HG02588 (cell line): ENCODE measurements at regions not wholly inside any gene's neighbourhood (a gene's known extent, or its start where the extent isn't known, plus 50 kb on each side); places are given as distances from the start of the nearest gene placed in this dataset.
"Not testable (repeated sequence)": the region's sequence is repeated elsewhere in the genome, so short reads cannot be mapped to it uniquely, and the experiment has no call there.

Experiments
- ATAC-seq: cut with Tn5 transposase; IDR thresholded peaks from one replicate; pipeline ENCODE4 v1.9.1; 2021; ENCODE audit warnings: mild to moderate bottlenecking, moderate library complexity; ENCODE audit not compliant: unreplicated experiment

DNA sequence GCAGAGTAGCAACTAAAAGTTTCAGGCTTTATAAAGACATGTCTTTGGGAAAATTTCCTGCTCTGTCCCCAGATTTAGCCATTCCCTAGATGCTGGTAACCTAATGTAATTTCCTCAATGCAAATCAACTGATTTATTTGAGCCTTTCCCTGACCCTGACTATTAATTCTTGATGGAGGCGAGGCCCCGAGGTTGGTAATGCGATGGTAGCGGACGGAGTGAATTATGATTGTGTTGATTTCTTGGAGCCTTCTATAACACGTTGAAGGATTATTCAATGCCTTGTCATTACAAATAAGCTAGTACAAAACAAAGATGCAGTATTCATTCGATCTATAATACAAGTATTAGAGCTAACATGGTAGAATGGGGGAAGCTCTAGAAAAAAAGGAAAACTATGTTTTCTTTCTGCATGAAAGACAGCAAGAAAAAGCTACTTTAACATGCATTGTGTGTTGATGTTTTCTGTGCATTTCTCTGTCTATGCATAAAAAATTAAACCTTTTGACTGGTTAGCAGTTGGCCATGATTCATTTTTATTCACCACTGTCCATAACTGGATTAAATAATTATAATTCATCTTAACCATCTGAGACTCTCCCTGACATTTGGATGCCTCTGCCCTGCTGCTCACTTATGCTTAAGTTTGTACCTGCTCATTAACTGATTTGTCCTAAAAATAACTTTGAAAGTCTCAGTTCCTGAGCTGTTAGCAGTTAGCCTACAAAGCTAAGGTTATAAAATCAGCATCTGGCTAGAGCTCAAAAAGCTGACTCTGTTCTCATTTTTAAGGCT, 490.2 kb upstream of the NUDT12 start:
- no peak for ATAC-seq

DNA sequence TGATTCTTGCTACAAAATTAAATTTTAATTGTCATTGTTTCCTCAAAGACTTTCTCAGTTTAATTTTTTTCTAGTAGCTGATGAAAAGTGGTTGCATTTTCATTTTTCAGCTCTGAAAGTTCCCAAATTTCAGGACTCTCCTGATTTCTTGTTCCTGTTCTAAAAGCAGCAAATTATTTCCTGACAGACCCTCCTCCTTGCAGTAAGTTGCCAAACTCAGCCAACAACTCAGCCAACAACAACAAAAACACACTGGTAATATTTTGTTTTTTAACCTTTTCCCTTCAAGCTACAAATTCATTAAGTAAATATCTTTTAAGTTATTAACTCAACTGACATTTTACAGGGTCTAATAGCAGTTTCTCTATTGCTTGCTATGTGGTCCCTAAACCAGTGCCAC, 487.8 kb upstream of the NUDT12 start:
- no peak for ATAC-seq

- ATAC-seq = no peak
Observed at GRCh38 chr5:104049752-104050151, 487.2 kb upstream of the NUDT12 start.

GRCh38 chr5:104048231-104048630, 485.6 kb upstream of the NUDT12 start:
- no peak for ATAC-seq

DNA sequence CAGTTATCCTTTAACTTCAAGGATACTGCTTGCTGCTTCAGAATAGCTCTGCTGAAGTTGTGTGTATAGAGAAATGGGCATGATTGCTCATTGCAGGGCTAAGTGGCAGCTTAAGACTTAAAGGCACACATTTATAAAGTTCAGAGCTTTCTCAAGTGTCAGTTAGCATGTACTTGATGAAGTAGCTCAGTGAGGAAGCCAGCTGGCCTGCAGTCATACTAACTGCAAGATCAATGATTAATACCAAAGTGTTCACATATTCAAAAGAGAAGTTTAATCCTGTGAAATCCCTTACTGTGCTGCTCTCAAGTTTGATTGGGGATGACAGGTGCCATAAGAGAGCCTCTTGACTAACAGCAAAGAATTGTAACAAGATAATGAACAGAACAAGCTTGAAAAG, 483.4 kb upstream of the NUDT12 start:
- no peak for ATAC-seq

DNA sequence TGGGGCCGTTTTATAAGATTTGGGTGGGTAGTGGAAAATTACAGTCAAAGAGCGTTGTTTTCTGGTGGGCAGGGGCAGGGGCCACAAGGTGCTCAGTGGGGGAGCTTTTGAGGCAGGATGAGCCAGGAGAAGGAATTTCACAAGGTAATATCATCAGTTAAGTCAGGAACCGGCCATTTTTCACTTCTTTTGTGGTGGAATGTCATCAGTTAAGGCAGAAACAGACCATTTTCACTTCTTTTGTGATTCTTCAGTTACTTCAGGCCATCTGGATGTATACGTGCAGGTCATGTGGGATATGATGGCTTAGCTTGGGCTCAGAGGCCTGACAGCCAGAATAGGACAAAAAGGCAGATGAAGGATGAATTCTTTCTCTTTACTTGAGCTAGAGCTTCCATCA, 477.3 kb upstream of the NUDT12 start:
- not testable (repeated sequence) for ATAC-seq

GRCh38 chr5:104037136-104037535, 474.5 kb upstream of the NUDT12 start:
- not testable (repeated sequence) for ATAC-seq

DNA sequence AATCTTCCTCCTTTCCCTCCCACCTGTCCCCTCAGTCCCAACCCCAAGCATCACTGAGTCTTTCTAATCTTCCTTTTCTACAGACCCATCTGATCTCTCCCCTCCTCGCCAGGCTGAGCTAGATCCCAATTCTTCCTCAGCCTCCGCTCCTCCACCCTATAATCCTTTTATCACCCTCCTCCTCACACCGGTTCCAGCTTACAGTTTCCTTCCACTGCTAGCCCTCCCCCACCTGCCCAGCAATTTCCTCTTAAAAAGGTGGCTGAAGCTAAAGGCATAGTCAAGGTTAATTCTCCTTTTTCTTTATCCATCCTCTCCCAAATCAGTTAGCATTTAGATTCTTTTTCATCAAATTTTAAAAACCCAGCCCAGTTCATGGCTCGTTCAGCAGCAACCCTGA, 470.6 kb upstream of the NUDT12 start:
- ATAC-seq = not testable (repeated sequence)

DNA sequence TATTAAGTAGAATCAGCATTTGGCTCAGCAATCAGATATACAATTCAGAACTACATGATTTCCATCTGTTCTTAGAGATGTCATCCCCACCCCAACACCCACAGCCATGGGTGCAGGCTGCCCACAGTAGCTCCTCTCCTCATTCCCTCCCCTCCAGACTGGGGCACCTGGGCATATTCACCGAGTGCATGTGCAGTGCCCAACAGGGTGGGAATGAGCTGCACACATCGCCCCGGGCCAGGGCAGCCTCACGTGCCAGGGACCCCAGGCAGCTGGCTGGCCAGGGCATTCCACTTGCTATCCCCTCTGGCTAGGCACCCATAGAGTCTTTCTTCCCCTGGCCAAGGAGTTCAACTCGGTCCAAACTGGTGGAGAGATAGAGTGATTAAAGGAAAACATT, 461.9 kb upstream of the NUDT12 start:
- no peak for ATAC-seq

- no peak for ATAC-seq
Observed at GRCh38 chr5:104023739-104024138, 461.1 kb upstream of the NUDT12 start.

GRCh38 chr5:104019956-104020355, 457.4 kb upstream of the NUDT12 start:
- no peak for ATAC-seq

- no peak for ATAC-seq
Observed at GRCh38 chr5:104018299-104018698, 455.7 kb upstream of the NUDT12 start.

GRCh38 chr5:104016646-104017045, 454.1 kb upstream of the NUDT12 start:
- ATAC-seq = no peak

DNA sequence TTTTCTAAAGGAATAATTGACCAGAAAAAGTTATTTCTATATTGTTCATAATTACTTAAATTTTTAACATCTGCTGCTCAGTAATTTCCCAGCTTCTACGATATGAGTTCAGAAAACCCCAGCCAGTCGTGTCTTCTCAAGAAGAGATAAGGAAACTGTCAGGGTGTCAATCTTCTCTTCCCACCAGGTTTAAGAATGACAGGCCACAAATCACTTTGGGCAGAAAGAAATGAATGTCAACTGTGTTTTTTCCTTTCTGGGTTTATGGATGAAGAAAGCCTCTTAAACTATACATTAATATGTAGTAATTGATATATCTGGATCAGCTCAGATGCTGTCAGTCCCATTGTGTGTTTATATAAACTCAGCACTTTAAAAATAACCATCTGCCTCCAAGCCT, 453.2 kb upstream of the NUDT12 start:
- no peak for ATAC-seq

DNA sequence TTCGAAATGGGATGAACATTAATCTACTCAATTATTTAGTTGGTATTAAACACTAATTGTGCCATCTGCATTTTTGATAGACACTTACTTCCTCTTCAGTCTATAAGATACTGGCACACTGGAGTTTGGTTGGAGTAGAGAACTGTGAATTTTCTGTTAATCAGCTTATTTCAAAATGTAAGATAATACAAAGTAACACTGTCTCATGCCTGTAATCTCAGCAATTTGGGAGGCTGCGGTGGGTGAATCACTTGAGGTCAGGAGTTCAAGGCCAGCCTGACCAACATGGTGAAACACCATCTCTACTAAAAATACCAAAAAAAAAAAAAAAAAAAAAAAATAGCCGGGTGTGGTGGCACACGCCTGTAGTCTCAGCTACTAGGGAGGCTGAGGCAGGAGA, 440.2 kb upstream of the NUDT12 start:
- ATAC-seq = not testable (repeated sequence)

GRCh38 chr5:104001136-104001535, 438.5 kb upstream of the NUDT12 start:
- ATAC-seq = no peak

DNA sequence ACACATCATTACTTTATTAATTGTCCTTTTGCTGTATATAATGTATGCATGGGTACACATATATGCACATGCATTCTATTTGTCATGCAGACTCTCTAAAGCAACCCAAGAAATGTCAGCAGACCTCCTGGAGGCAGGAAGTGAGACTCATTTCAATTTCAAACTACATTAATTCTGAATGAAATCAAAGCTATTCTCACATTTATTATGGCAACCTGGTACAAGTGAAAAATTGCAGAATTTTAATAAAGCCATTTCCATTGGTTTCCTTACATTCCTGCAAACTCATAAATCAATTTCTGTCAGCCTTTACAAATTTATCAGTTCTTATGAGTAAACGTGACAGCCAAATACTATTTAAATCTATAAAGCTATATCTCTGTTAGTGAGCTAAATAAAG, 430.4 kb upstream of the NUDT12 start:
- no peak for ATAC-seq

DNA sequence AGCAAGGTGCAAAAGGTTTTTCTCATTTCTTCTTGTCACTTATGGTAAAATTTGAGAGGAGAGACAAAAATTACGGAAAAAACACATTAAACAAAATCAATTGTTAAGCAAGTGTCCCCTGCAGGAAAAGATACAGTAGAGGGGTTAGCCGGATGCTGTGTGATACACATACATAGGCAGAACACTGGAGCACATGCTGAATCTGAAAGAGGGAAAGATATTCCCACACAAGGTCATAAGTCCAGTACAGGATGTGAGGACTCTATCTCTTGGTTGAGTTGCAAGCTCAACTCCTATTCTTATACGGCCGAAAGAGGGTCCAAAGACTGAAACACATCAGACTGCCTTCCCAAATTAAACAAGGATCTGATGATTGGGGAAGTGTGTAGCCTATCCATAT, 427.5 kb upstream of the NUDT12 start:
- ATAC-seq = no peak

GRCh38 chr5:103981592-103981991, 419.0 kb upstream of the NUDT12 start:
- ATAC-seq = no peak

- no peak for ATAC-seq
Observed at GRCh38 chr5:103973669-103974068, 411.1 kb upstream of the NUDT12 start.

- not testable (repeated sequence) for ATAC-seq
Observed at GRCh38 chr5:103966295-103966694, 403.7 kb upstream of the NUDT12 start.

DNA sequence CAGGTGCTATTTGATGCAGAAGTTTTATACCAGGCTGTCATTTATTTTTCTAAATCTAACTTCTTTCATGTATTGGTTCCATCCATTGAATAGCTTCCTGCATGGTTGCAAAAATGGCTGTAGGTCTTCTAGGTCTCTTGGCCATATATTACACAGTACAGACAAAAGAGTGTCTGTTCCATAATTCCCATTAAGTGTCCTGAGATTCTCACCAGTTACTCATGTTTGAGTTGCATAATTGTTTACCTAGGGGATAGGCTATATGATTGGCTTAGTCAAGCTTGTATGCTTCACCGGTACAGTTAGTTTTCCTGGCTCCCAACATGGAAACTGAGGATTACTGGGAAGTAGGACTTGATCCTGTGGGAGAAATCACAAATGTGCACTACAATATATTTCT, 399.4 kb upstream of the NUDT12 start:
- no peak for ATAC-seq
